HG02973 (cell line): ENCODE measurements at regions not wholly inside any gene's neighbourhood (a gene's known extent, or its start where the extent isn't known, plus 50 kb on each side); places are given as distances from the start of the nearest gene placed in this dataset.

Experiments used
- ATAC-seq: cut with Tn5 transposase; IDR thresholded peaks from one replicate; pipeline ENCODE4 v1.9.1; 2021; ENCODE audit warnings: moderate library complexity; ENCODE audit not compliant: unreplicated experiment

- no peak for ATAC-seq
Measured at GRCh38 chr11:122523846-122524805, 131.4 kb upstream of the UBASH3B start.

- ATAC-seq: no peak
Measured at GRCh38 chr11:122521626-122522025, 133.9 kb upstream of the UBASH3B start.

GRCh38 chr11:122517403-122518379 lies 137.8 kb upstream of the UBASH3B start:
- no peak for ATAC-seq

GRCh38 chr11:122516686-122517085 lies 138.8 kb upstream of the UBASH3B start:
- no peak for ATAC-seq

- ATAC-seq: no peak
Measured at GRCh38 chr11:122513997-122514396, 141.5 kb upstream of the UBASH3B start.

- no peak for ATAC-seq
Measured at GRCh38 chr11:122513328-122513727, 142.2 kb upstream of the UBASH3B start.

- no peak for ATAC-seq
Measured at GRCh38 chr11:122512688-122513087, 142.8 kb upstream of the UBASH3B start.

GRCh38 chr11:122509899-122510298 lies 145.6 kb upstream of the UBASH3B start:
- no peak for ATAC-seq

- ATAC-seq: no peak
Measured at GRCh38 chr11:122509091-122509490, 146.4 kb upstream of the UBASH3B start.

GRCh38 chr11:122505304-122506006 lies 150.1 kb upstream of the UBASH3B start:
- peak; percentile 79 for ATAC-seq

- no peak for ATAC-seq
Measured at GRCh38 chr11:122494221-122494620, 161.3 kb upstream of the UBASH3B start.

GRCh38 chr11:122491509-122491908 lies 164.0 kb upstream of the UBASH3B start:
- ATAC-seq: no peak

- no peak for ATAC-seq
Measured at GRCh38 chr11:122488892-122489706, 166.4 kb upstream of the UBASH3B start.

- no peak for ATAC-seq
Measured at GRCh38 chr11:122487669-122488068, 167.9 kb upstream of the UBASH3B start.

GRCh38 chr11:122486793-122487495 lies 168.6 kb upstream of the UBASH3B start:
- no peak for ATAC-seq

- no peak for ATAC-seq
Measured at GRCh38 chr11:122478986-122479385, 176.5 kb upstream of the UBASH3B start.

GRCh38 chr11:122468965-122469364 lies 186.6 kb upstream of the UBASH3B start:
- ATAC-seq: no peak

- ATAC-seq: no peak
Measured at GRCh38 chr11:122463530-122463929, 192.0 kb upstream of the UBASH3B start.

- ATAC-seq: no peak
Measured at GRCh38 chr11:122459064-122459463, 196.5 kb upstream of the UBASH3B start.
